RWPE1 (cell line): ENCODE measurements at regions not wholly inside any gene's neighbourhood (a gene's known extent, or its start where the extent isn't known, plus 50 kb on each side); places are given as distances from the start of the nearest gene placed in this dataset.

ENCODE experiments used
- CTCF ChIA-PET: fragments of 350-600 bp; sonication (Branson Sonifier 250); formaldehyde crosslinking; extraction: SDS; loops from one replicate; lab custom pipeline; 2021; lab: Yijun Ruan, JAX
- POLR2A ChIA-PET: fragments of 400-600 bp; formaldehyde crosslinking; extraction: SDS; loops from one replicate; lab custom pipeline; 2020; ENCODE audit warnings: antibody characterized with exemption; ENCODE audit not compliant: low non-redundant PET; lab: Yijun Ruan, JAX
- DNase-seq: peaks from one replicate; pipeline ENCODE4 v3.0.0; 2012; ENCODE audit warnings: low spot score
- H3K27ac ChIP-seq: fragments of 450-650 bp; 2 replicates; pipeline ENCODE4 v1.5.1; 2017
- TF ChIP-seq, protein P1 (sequence below): fragments of 450-650 bp; conservative IDR thresholded peaks from 2 replicates; pipeline ENCODE4 v1.5.1; 2017; ENCODE audit warnings: low read depth, mild to moderate bottlenecking

- CTCF ChIA-PET = interaction anchor here (1.1 kb wide), 1 partner anchor 11 kb away, joined by 7 read pairs; no protein-coding TSS in a partner anchor
- TF ChIP-seq, protein P1, sequence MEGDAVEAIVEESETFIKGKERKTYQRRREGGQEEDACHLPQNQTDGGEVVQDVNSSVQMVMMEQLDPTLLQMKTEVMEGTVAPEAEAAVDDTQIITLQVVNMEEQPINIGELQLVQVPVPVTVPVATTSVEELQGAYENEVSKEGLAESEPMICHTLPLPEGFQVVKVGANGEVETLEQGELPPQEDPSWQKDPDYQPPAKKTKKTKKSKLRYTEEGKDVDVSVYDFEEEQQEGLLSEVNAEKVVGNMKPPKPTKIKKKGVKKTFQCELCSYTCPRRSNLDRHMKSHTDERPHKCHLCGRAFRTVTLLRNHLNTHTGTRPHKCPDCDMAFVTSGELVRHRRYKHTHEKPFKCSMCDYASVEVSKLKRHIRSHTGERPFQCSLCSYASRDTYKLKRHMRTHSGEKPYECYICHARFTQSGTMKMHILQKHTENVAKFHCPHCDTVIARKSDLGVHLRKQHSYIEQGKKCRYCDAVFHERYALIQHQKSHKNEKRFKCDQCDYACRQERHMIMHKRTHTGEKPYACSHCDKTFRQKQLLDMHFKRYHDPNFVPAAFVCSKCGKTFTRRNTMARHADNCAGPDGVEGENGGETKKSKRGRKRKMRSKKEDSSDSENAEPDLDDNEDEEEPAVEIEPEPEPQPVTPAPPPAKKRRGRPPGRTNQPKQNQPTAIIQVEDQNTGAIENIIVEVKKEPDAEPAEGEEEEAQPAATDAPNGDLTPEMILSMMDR = no peak
- POLR2A ChIA-PET = no interaction called here
- no peak for DNase-seq
- no peak overlapping the region for H3K27ac ChIP-seq
Measured at GRCh38 chr6:165762876-165763275, 99.8 kb upstream of the PDE10A start.

- POLR2A ChIA-PET = no interaction called here
- CTCF ChIA-PET = interaction anchor here (1.1 kb wide), 1 partner anchor 11 kb away, joined by 7 read pairs; no protein-coding TSS in a partner anchor
- H3K27ac ChIP-seq = no peak overlapping the region
- TF ChIP-seq, protein P1 = no peak
- DNase-seq = no peak
Measured at GRCh38 chr6:165762125-165762524, 99.1 kb upstream of the PDE10A start.

GRCh38 chr6:165760803-165761185 is 97.8 kb upstream of the PDE10A start:
- DNase-seq = no peak
- ChIA-PET CTCF (interaction anchor here (0.6 kb wide), 1 partner anchor 21 kb away, joined by 3 read pairs; no protein-coding TSS in a partner anchor), POLR2A (no interaction called here)
- TF ChIP-seq, protein P1 = no peak
- H3K27ac ChIP-seq = no peak overlapping the region

GRCh38 chr6:165760126-165760802 is 97.2 kb upstream of the PDE10A start:
- TF ChIP-seq, protein P1 = no peak
- no peak for DNase-seq
- no peak overlapping the region for H3K27ac ChIP-seq
- CTCF ChIA-PET = interaction anchor here (0.6 to 0.7 kb wide), 2 partner anchors 21 to 166 kb away, joined by 3 to 4 read pairs; no protein-coding TSS in a partner anchor
- POLR2A ChIA-PET = no interaction called here

GRCh38 chr6:165758441-165758840 is 95.4 kb upstream of the PDE10A start:
- TF ChIP-seq, protein P1 = no peak
- ChIA-PET CTCF (no interaction called here), POLR2A (no interaction called here)
- H3K27ac ChIP-seq = no peak overlapping the region
- DNase-seq = no peak

- TF ChIP-seq, protein P1 = no peak
- DNase-seq = no peak
- ChIA-PET CTCF (no interaction called here), POLR2A (no interaction called here)
- no peak overlapping the region for H3K27ac ChIP-seq
Measured at GRCh38 chr6:165755583-165755982, 92.5 kb upstream of the PDE10A start.
